ENCODE measurements at regions not wholly inside any gene's neighbourhood (a gene's known extent, or its start where the extent isn't known, plus 50 kb on each side); places are given as distances from the start of the nearest gene placed in this dataset.

DNA sequence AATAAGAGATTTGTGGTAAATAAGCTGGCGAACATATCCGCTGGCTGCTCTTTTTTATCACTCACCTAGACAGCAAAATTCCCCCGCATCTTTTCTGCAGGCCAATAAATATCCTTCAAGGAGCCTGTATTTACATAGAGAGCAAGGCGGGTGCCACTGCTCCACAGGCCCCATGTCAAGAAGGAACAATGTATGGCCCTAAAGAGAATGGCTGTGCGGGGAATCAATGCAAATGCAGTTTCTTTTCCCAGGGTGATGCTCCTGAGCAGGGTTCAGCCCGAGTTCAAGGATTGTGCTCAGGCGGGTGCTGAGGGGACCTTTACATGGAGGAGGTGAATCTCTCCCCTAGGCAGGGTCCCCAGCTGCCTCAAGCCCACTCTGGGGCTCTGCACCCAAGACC is 494.2 kb upstream of the ZMIZ1 start:
- TF ChIP-seq, protein P1, sequence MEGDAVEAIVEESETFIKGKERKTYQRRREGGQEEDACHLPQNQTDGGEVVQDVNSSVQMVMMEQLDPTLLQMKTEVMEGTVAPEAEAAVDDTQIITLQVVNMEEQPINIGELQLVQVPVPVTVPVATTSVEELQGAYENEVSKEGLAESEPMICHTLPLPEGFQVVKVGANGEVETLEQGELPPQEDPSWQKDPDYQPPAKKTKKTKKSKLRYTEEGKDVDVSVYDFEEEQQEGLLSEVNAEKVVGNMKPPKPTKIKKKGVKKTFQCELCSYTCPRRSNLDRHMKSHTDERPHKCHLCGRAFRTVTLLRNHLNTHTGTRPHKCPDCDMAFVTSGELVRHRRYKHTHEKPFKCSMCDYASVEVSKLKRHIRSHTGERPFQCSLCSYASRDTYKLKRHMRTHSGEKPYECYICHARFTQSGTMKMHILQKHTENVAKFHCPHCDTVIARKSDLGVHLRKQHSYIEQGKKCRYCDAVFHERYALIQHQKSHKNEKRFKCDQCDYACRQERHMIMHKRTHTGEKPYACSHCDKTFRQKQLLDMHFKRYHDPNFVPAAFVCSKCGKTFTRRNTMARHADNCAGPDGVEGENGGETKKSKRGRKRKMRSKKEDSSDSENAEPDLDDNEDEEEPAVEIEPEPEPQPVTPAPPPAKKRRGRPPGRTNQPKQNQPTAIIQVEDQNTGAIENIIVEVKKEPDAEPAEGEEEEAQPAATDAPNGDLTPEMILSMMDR (IDR thresholded peaks at IDR 0.05), result no peak
- no peak for TF ChIP-seq POLR2A (IDR thresholded peaks at IDR 0.05)
- no peak for TF ChIP-seq EP300 (IDR thresholded peaks at IDR 0.05)
